HG02973 (cell line): ENCODE measurements at regions not wholly inside any gene's neighbourhood (a gene's known extent, or its start where the extent isn't known, plus 50 kb on each side); places are given as distances from the start of the nearest gene placed in this dataset.

Experiments used
- ATAC-seq: cut with Tn5 transposase; IDR thresholded peaks from one replicate; pipeline ENCODE4 v1.9.1; 2021; ENCODE audit warnings: moderate library complexity; ENCODE audit not compliant: unreplicated experiment

DNA sequence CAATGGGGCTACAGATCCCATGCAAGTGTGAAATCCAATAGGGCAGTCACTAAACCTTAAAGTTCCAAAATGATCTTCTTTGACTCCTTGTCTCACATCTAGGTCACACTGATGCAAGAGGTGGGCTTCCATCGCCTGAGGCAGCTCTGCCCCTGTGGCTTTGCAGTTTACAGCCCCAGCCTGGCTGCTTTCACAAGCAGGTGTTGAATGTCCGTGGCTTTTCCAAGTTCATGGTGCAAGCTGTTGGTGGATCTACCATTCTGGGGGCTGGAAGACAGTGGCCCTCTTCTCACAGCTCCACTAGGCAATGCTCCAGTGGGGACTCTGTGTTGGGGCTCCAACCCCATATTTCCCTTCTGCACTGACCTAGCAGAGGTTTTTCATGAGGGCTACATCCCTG, 68.5 kb upstream of the PRR20G start:
- ATAC-seq = no peak

DNA sequence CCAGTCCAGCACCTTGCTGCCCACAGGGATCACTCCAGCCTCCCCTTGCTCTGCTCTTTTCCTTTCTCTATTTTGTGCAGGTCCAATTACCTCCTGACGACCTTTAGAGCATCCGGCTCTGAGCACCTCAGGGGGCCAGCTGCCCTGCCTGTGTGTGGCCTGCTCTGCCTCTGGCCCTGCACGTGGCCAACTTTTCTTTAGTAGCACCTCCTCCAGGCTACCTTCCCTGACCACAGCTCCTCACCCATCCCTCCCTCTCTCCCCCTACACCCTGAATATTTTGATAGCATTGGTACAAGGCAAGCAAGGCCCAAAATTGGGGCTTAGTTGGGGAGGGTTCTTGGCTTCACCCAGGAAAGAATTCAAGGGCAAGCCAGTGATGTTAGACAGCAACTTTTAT, 66.9 kb upstream of the PRR20G start:
- ATAC-seq = no peak

DNA sequence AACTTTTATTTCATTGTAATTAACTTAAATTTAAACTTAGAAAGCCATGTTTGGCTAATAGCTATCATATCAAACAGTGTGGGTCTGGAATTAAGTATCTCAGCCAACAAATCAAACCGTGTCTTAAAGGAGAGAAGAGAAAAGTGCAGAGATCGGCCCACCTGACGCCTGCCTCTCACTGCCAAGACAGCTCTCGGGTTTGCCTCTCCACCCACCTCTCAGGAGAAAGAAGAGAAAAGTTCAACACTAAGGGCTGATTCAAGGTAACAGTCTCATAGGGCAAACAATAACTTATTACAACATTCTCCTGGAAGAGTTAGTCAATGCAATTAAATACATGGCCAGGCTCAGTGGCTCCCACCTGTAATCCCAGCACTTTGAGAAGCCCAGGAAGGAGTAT, 64.8 kb upstream of the PRR20G start:
- ATAC-seq = no peak

DNA sequence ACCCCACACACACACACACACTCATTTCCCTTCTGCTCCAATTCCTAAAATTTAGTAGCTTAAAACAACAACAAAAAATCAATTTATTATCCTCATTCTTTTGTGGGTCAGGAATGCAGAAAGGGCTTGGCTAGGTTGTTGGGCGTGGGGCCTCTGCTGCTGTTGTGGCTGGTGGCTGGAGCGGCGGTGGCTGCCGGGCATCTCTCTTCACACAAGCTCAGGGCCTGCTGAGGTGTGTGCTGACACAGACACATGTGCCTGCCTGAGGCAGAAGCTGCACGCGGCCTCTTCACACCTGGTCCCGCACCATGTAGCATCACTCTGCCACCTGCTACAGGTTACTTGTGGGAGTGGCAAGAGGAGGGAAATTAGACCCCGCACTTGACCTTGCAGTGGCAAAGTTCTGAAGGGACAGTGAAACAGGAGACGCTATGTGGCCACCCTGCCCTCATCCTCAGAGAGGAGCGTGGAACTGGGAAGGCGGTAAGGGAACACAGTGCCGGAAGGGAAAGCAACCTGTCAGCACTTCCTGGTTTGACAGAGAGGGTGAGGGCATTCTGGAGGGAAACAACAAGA, 64.0 kb upstream of the PRR20G start:
- ATAC-seq = no peak

DNA sequence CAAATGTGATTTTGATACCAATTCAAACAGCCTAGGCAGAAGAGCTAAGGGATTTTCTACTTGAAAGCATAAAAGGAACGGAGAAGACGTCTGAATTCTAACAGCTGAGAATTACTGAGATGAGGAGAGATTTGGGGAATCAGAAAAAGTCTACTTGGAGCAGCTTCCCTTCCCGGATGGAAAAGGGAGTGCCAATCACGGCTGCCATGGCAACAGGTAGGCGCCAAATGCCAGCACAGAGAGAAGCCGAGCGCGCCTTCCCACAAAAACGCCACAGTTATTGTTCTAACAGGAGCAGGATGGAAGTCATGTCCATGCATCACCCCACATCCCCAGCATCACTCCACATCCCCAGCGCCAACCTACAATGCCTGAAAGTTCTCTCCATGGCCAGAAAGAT, 63.5 kb upstream of the PRR20G start:
- no peak for ATAC-seq

DNA sequence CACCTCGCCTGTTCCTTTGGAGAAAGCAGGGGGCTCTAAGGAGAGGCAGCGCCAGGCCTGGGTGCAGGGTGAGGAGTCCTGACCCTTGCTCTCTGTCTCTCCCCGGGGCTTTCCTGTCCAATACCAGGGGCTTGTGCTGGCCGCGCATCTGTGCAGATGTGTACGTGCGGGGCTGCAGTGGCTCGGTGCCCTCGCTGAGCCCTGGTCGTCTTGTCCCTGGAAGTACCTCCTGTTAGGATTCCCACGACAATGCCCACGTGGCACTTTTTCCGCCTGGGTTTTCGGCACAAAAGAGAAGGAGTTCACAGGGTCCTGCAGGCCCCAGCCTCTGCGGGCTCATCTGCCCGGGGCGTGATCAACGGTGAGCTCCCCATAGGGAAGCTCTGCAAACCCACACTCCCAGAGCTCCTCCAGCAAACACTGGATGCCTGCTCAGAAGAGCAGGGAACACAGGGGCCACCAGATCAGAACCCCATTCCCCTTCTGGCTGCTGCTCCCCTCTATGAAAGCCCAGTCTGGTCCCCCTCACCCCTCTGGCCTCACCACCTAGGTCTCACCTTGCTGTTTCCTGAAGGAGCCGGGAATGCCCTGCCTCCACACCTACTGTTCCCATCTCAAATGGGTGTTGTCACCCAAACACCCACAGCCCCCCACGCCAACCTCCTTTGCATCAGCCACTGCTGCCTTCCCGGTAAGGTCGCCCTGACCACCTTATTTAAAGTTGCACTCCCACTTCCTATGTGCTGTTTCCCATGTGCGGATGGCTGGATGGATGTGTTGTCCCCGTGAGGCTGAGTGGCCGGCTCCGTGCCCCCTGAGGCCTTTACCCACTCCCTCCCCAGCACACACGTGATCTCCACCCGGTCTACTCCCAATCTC, 62.6 kb upstream of the PRR20G start:
- ATAC-seq = no peak

DNA sequence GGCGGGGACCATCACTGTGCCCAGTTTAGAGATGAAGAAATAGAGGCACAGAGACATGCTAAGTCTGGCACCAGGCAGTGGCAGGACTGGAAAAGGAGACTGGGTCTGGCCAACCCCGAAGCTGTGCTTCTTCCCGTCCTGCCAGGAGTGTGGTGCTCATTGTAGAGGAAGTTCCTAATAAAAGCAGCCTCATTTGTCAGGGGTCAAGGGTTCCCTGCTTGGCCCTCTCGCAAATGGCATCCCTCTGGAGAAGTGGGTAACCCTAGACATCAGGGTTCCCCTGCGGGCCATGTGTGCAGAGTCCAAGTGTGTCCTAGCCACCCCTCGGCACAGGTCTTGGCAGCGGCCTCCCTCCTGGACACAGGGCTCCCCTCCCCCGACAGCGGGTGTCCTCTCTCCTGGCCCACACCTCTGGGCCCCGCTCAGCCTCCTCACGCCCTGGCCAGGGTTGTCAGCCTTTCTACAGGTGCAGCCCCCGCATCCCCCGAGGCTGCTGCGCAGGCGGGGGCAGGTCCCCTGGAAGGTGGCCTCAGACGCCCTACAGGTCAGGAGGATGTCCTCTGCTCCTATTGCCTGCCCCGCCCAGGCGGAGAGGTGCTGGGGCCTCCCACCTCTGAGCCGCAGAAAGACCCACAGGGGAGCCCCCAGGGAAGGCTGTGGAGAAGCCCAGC, 61.8 kb upstream of the PRR20G start:
- ATAC-seq = no peak

DNA sequence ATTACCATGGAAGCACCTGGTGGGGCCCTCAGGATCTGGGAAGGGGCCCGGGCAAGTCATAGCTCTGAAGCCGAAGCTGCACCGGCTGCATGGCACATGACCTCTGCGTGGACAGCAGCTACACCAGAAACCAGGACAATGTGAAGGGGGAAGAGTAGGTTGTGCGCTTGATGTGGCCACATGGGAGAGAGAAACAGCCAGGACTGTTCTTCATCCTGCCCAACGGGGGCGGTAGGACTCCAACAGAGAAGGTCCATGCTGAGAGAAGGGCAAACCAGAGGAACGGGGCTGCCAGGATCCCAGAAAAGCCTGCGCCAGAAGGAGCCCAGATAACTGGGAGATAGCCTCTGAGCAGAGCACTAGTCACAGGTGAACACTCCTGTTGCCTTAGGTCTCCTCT, 54.9 kb upstream of the PRR20G start:
- ATAC-seq = no peak

DNA sequence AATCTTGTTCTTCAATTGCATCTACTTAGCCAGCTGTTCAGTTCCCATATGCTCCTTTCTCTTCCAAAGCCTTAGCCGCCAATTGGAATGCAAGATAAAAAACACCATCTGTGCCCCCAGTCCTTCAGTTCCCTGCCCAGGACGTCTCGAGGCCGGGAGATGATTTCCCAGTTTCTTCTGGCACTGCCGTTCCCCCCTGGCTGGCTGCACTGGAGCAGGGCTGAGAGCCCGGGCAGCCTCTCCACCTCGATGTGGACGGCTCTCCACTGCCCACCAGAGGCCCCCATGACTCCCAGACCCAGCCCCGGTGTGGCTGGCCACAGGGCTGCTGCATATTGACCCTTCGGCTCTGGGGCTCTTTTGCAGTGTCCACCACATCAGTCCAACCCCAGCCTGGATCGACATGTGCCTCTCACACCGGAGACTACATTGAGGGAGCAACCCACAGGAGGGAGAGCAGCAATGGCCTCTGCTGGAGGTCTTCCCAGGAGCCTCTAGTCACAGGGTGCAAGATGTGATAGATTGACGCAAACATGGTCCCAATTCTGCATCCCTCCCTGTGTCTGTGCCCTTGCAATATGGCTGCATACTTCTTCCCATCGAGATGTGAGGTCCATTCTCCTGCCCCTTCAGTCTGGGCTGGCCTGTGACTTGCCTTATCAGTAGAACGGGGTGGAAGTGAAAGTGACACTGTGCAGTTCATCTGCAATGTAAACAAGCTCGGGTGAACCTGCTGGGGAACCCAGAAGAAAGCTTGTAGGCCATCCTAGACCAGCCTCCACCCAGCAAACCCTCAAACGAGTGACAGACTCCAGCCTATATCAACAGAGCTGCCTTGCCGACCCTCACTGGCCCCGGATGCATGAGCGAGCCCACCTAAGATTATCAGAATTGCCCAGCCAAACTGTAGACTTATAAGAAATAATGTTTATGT, 52.3 kb upstream of the PRR20G start:
- no peak for ATAC-seq

DNA sequence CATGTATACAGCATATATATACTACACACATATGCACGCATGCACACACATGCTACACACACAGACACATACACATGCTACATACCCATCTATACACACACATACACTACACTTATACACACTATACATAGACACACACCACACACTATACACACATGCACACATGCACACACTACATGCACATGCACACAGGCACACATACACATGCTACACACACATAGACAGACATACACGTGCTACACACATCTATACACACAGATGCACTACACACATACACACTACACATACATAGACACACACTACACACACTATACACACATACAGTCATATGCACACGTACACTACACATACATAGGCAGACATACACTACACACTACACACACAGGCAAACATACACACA, 51.2 kb upstream of the PRR20G start:
- no peak for ATAC-seq

DNA sequence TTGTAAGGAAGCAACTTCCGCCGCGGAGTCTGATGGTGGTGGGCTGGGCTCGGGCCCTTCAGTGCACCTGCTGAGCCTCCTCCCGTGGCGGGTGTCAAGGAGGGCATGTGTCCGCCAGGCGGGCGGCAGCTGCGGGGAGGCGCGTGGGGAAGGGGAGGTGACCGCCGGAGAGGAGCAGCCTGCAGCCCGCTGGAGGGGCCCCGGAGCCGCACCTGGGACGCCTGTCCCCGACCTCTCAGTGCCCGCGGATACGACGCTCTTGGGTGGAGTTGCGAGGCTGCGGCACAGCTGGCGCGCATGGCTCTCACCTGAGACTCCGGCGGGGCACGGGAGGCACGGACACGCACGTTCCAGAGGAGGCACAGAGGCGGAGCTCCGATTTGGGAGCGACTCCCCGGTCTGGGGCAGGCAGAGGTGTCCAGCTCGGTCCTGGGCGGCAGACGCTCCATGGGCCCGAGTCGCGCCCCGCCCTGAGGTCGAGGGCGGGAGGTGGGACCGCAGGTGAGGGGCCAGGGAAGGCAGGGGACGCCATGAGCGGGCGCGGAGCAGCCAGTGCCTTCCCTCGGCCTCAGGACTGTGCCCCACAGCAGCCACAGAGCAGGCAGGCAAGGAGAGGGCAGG, 50.2 kb upstream of the PRR20G start:
- no peak for ATAC-seq
